ENCODE measurements at regions not wholly inside any gene's neighbourhood (a gene's known extent, or its start where the extent isn't known, plus 50 kb on each side); places are given as distances from the start of the nearest gene placed in this dataset.

DNA sequence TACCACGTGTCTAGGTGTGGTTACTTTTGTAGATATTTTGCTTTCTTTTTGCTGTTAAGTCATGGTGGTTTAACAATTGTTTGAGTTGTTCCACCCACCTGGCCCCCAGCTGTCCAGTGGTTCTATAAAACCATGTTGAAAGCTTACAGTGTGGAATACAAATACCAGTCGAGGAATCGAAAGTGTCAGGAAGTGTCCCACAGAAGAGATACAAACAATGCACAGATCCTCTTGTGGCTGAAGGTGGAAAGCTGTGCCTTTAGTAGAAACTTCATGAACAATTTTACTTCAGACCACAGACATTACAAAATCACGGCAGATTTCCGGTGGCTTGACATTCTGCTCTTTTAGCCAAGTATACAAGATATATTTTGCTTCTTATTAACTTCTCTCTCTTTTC, 782.4 kb upstream of the SOX9 start:
- Histone ChIP-seq H3K27ac (ENCODE audit: low read depth in 1 of 2, low read length in 2 of 2) (no peak overlapping the region), H3K4me3 (ENCODE audit: low read depth in 1 of 3, low read length in 3 of 3) (no peak overlapping the region), H3K4me1 (ENCODE audit: control insufficient read depth in 4 of 4, insufficient read depth in 4 of 4, low read length in 3 of 4) (no peaks in the 10 kb centered on the region), H3K36me3 (ENCODE audit: control insufficient read depth in 4 of 4, insufficient read depth in 3 of 4, low read depth in 1 of 4, low read length in 3 of 4) (no peaks in the 10 kb centered on the region), H3K9ac (ENCODE audit: low read depth in 1 of 2, low read length in 2 of 2) (no peak overlapping the region), H3K27me3 (ENCODE audit: control insufficient read depth in 4 of 4, insufficient read depth in 4 of 4, low read length in 3 of 4) (peaks cover 0 to 3% (median 1%) of the 10 kb centered on the region in 4 donors), H3K9me3 (ENCODE audit: control insufficient read depth in 4 of 4, low read length in 3 of 4) (no peaks in the 10 kb centered on the region)
- no peak for DNase-seq (ENCODE audit: low spot score)
- 67% methylated on average over 5 of the region's 5 CpGs for WGBS
- TF ChIP-seq GABPA (IDR thresholded peaks at IDR 0.05 in 1 of 2, conservative IDR thresholded peaks at IDR 0.05 in 1 of 2) (no peak), EGR1 (IDR thresholded peaks at IDR 0.05; ENCODE audit: low read depth in 2 of 2) (no peak), CTCF (IDR thresholded peaks at IDR 0.05; ENCODE audit: low read depth, low read length, missing input control) (no peak), REST (IDR thresholded peaks at IDR 0.05) (no peak), FOXA1 (IDR thresholded peaks at IDR 0.05) (no peak), MAX (IDR thresholded peaks at IDR 0.05) (no peak), FOXA2 (IDR thresholded peaks at IDR 0.05) (no peak), HNF4G (IDR thresholded peaks at IDR 0.05) (no peak), ZBTB33 (IDR thresholded peaks at IDR 0.05) (no peak), HNF4A (conservative IDR thresholded peaks at IDR 0.05) (no peak), RXRA (IDR thresholded peaks at IDR 0.05) (no peak), RAD21 (IDR thresholded peaks at IDR 0.05) (no peak), NR2F2 (IDR thresholded peaks at IDR 0.05) (no peak), SP1 (IDR thresholded peaks at IDR 0.05) (no peak), JUND (IDR thresholded peaks at IDR 0.05) (no peak), YY1 (IDR thresholded peaks at IDR 0.05) (no peak), TAF1 (conservative IDR thresholded peaks at IDR 0.05) (no peak)
- TF ChIP-seq, protein P1, sequence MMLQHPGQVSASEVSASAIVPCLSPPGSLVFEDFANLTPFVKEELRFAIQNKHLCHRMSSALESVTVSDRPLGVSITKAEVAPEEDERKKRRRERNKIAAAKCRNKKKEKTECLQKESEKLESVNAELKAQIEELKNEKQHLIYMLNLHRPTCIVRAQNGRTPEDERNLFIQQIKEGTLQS (IDR thresholded peaks at IDR 0.05), result no peak

All from liver (tissue), 8 donors.